Skin epidermis (tissue), 12 donors: ENCODE measurements at regions not wholly inside any gene's neighbourhood (a gene's known extent, or its start where the extent isn't known, plus 50 kb on each side); places are given as distances from the start of the nearest gene placed in this dataset.

Experiments
- H3K27ac ChIP-seq, 21 experiments: fragments of 200-600 bp; sonication (generic) in 11 of 21; one replicate each; pipeline ENCODE4 v1.5.0; 2020; ENCODE audit warnings: mild to moderate bottlenecking in 3 of 21, inconsistent platforms in 2 of 21, moderate library complexity in 2 of 21
- H3K4me3 ChIP-seq, 7 experiments: fragments of 200-600 bp; sonication (generic) in 2 of 7; one replicate each; pipeline ENCODE4 v1.5.0; 2020; ENCODE audit warnings: inconsistent platforms in 2 of 7, mild to moderate bottlenecking in 2 of 7, moderate library complexity in 1 of 7

- Histone ChIP-seq H3K27ac (no peak overlapping the region), H3K4me3 (no peak overlapping the region)
Observed at GRCh38 chr1:192940658-192941057, 118.5 kb downstream of the UCHL5 start.

GRCh38 chr1:192941722-192942411 lies 117.3 kb downstream of the UCHL5 start:
- Histone ChIP-seq H3K27ac (no peak overlapping the region), H3K4me3 (no peak overlapping the region)

- no peak overlapping the region for H3K4me3 ChIP-seq
- H3K27ac ChIP-seq: no peak overlapping the region
Observed at GRCh38 chr1:192943108-192943507, 116.1 kb downstream of the UCHL5 start.

DNA sequence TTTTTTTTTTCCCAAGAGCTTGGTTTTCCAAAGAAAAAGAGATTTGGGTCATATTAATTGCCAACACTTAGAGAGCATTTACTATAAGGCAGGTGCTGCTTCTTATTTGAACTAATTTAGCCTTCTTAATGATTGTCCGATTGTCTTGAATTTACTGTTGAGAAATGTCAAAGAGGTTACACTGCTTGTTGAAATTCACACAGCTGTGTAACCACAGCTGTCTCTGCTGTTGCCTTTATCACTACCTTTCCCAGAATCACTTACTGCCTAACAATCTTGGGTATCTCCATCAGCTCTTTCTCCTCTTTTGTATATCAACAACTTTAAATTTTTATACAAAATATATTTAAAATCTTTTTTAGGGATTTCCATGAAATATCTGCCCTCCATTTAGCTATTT lies 115.6 kb downstream of the UCHL5 start:
- H3K27ac ChIP-seq: no peak overlapping the region
- H3K4me3 ChIP-seq: no peak overlapping the region

GRCh38 chr1:192945390-192946130 lies 113.6 kb downstream of the UCHL5 start:
- Histone ChIP-seq H3K27ac (no peak overlapping the region), H3K4me3 (no peak overlapping the region)

DNA sequence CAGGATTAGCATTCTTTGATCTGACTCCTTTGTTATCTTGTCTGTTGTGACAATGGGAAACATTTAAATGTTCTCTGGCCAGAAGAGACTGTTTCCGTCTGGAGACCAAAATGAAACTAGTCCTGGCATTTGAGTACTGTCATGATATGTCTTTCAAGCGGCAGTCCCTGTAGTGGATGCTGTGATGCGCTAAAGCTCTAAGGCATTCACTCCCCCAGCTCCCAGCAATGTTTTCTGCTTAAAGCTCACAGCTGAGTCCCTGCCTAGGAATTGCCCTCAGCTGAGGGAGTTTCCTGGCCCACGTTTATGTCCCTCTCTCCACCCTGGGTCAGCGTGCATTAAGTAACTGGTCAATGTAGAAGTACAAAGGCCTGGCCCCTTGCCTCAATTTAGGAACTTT lies 109.4 kb downstream of the UCHL5 start:
- no peak overlapping the region for H3K27ac ChIP-seq

GRCh38 chr1:192950926-192951325 lies 108.2 kb downstream of the UCHL5 start:
- Histone ChIP-seq H3K27ac (no peak overlapping the region), H3K4me3 (no peak overlapping the region)

More for the DNA sequence above, 109.4 kb downstream of the UCHL5 start:
- H3K4me3 ChIP-seq: no peak overlapping the region

GRCh38 chr1:192951691-192952460 lies 107.3 kb downstream of the UCHL5 start:
- no peak overlapping the region for H3K27ac ChIP-seq
- H3K4me3 ChIP-seq: no peak overlapping the region

GRCh38 chr1:192952646-192953045 lies 106.5 kb downstream of the UCHL5 start:
- no peak overlapping the region for H3K27ac ChIP-seq
- no peak overlapping the region for H3K4me3 ChIP-seq

GRCh38 chr1:192954705-192955265 lies 104.4 kb downstream of the UCHL5 start:
- Histone ChIP-seq H3K27ac (no peak overlapping the region), H3K4me3 (no peak overlapping the region)

- Histone ChIP-seq H3K4me3 (no peak overlapping the region), H3K27ac (no peak overlapping the region)
Observed at GRCh38 chr1:192958350-192958749, 100.8 kb downstream of the UCHL5 start.

DNA sequence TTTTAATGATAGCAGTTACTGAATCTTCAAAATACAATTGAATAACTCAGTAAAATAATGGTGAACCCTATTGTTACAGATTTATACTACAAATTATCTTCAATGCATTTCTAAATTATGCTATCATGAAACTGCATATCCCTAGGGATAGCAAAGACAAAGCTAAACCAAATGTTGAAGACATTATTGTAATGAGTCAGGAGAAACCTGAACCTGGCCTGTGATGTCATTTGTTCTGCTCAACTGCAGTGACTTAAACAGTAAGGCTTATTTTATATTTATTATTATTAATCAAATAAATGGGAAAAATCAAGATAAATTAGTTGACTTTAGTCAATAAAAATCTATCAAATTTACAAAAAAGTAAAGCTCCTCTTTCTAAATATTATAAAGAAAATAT lies 100.3 kb downstream of the UCHL5 start:
- H3K27ac ChIP-seq: no peak overlapping the region
- H3K4me3 ChIP-seq: no peak overlapping the region

DNA sequence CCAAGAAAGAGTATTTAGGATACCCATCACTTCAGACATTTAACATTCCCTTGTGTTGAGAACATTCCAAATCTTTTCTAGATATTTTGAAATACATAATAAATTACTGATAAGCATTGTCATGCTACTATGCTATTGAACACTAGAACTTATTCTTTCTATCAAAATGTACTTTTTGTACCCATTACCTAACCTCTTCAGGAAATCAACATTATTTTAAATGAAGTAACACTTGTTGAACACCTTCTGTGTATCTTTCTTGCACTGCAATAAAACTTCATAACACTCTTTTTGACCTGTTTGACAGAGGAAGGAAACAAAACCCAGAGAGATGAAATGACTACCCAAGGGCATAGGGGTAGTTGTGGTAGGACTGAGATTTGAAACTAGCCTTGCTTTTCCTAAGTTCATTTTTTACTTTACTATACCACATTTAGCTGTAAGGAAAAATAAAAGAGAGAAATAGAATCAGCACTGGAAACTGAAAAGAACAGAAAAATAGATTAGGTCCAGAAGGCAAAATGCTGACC lies 99.4 kb downstream of the UCHL5 start:
- no peak overlapping the region for H3K27ac ChIP-seq
- H3K4me3 ChIP-seq: no peak overlapping the region
